T-cell (primary cell): ENCODE measurements at regions not wholly inside any gene's neighbourhood (a gene's known extent, or its start where the extent isn't known, plus 50 kb on each side); places are given as distances from the start of the nearest gene placed in this dataset.
A peak's percentile ranks its signal among the peaks of the same experiment; 100 is the strongest.

Source experiments
- ATAC-seq, 4 experiments: fragments of 200-7000 bp in 3 of 4; fragments of 150-1000 bp in 1 of 4; cut with Tn5 transposase; replicated peaks in 1 of 4; 1 replicate in 3 of 4; 2 replicates in 1 of 4; pipeline ENCODE4 v1.10.0; 2021; ENCODE audit warnings: moderate library complexity in 3 of 4, mild to moderate bottlenecking in 2 of 4, moderate number of reproducible peaks in 1 of 4
- CTCF ChIA-PET, 2 donors: fragments of 300-600 bp; sonication (Branson Sonifier 250); formaldehyde crosslinking; loops; one replicate each; lab custom pipeline; 2022; ENCODE audit warnings: antibody characterized with exemption in 2 of 2; lab: Charles Lee
- POLR2A ChIA-PET, 2 donors: fragments of 300-600 bp; sonication (Branson Sonifier 250); formaldehyde crosslinking; loops; one replicate each; lab custom pipeline; 2022; ENCODE audit warnings: antibody characterized with exemption in 2 of 2; lab: Charles Lee
- DNase-seq, 35 experiments: peaks; one replicate each; pipeline versions ENCODE4 v3.0.0 to v3.0.0-alpha.2; 2013 to 2023
- H3K27ac ChIP-seq: one replicate; pipeline ENCODE4 v1.5.1; 2013; ENCODE audit warnings: low read length
- H3K27me3 ChIP-seq, 2 experiments: replicated peaks in 1 of 2; 1 replicate in 1 of 2; 2 replicates in 1 of 2; pipeline versions ENCODE4 v1.6.1 to v1.7.0; 2013; ENCODE audit warnings: low read length in 1 of 2, mixed read lengths in 1 of 2; ENCODE audit not compliant: control insufficient read depth in 2 of 2, insufficient read depth in 2 of 2; ENCODE audit errors: extremely low read depth in 1 of 2
- H3K36me3 ChIP-seq, 2 donors: 1 replicate in 1 of 2; 2 replicates in 1 of 2; pipeline versions ENCODE4 v1.6.1 to v1.7.0; 2013; ENCODE audit warnings: low read length in 1 of 2; ENCODE audit not compliant: control insufficient read depth in 2 of 2, insufficient read depth in 1 of 2; ENCODE audit errors: extremely low read depth in 1 of 2
- H3K4me1 ChIP-seq, 2 experiments: 1 replicate in 1 of 2; 2 replicates in 1 of 2; pipeline versions ENCODE4 v1.6.1 to v1.7.0; 2013; ENCODE audit warnings: low read length in 2 of 2, mixed read lengths in 1 of 2; ENCODE audit not compliant: insufficient read depth in 2 of 2, control insufficient read depth in 1 of 2; ENCODE audit errors: extremely low read depth in 1 of 2
- H3K4me3 ChIP-seq, 2 donors: 1 replicate in 1 of 2; 2 replicates in 1 of 2; pipeline versions ENCODE4 v1.5.1 to v1.7.0; 2013; ENCODE audit warnings: mild to moderate bottlenecking in 2 of 2, low read length in 1 of 2, moderate library complexity in 1 of 2; ENCODE audit not compliant: control insufficient read depth in 1 of 2; ENCODE audit errors: extremely low read depth in 1 of 2
- H3K9me3 ChIP-seq: 2 replicates; pipeline ENCODE4 v1.7.0; 2013
- H3K27ac Mint-ChIP-seq, 2 donors: one replicate each; pipeline ENCODE4 v1.8.0; 2020 to 2021; ENCODE audit warnings: mild to moderate bottlenecking in 2 of 2, mixed read lengths in 2 of 2
- H3K27me3 Mint-ChIP-seq, 2 donors: one replicate each; pipeline ENCODE4 v1.8.0; 2021 to 2022; ENCODE audit warnings: mixed read lengths in 2 of 2
- H3K36me3 Mint-ChIP-seq: one replicate; pipeline ENCODE4 v1.8.0; 2021; ENCODE audit warnings: mixed read lengths
- H3K4me1 Mint-ChIP-seq, 3 donors: one replicate each; pipeline ENCODE4 v1.8.0; 2020 to 2022; ENCODE audit warnings: mixed read lengths in 3 of 3, mild to moderate bottlenecking in 1 of 3
- H3K4me3 Mint-ChIP-seq, 3 donors: one replicate each; pipeline ENCODE4 v1.8.0; 2020 to 2022; ENCODE audit warnings: mild to moderate bottlenecking in 3 of 3, mixed read lengths in 3 of 3, moderate library complexity in 3 of 3
- H3K9me3 Mint-ChIP-seq, 3 donors: one replicate each; pipeline ENCODE4 v1.8.0; 2020 to 2022; ENCODE audit warnings: mixed read lengths in 3 of 3
- WGBS: methylation state at CpG from one replicate; pipeline ENCODE4 v1.1.5; 2013; ENCODE audit warnings: missing lambda C conversion rate; ENCODE audit not compliant: insufficient coverage; 5-methylcytosine and 5-hydroxymethylcytosine counted together

DNA sequence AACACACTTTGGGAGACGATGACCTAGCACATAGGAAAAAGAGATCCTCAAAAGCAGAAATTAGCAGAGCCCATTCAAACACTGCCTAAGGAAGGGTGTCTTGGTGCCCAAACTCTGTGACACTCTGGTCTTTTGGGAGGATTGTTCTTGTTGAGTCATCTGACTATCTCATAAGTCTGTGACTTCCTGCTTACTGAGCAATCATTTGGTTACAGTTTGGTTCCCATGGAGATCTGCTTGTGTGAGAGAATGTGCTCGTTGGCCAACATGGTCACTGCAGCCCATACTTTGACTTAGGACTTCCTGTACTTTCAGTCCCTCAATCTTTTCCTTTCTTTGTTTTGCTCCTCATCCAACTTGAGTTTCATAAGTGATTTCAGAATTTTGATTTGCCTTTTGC, 602.9 kb downstream of the NYAP2 start:
- peak in 1 of 35 experiments; percentile 2 for DNase-seq
- H3K9me3 ChIP-seq = no peaks in the 10 kb centered on the region
- Mint-ChIP-seq H3K36me3 (no peaks in the 10 kb centered on the region), H3K9me3 (peaks cover 0 to 3% (median 0%) of the 10 kb centered on the region in 3 donors), H3K27me3 (peaks cover 0 to 4% of the 10 kb centered on the region in 2 donors), H3K4me3 (no peak overlapping the region), H3K27ac (no peak overlapping the region), H3K4me1 (no peaks in the 10 kb centered on the region)
- no peaks in the 10 kb centered on the region for H3K27me3 ChIP-seq
- no peaks in the 10 kb centered on the region for H3K36me3 ChIP-seq
- WGBS = 100% methylated on average over 1 of the region's 2 CpGs
- no peaks in the 10 kb centered on the region for H3K4me1 ChIP-seq
- ATAC-seq = no peak
- H3K4me3 ChIP-seq = no peak overlapping the region
- ChIA-PET CTCF (no interaction called here), POLR2A (interaction anchor here in 1 of 2 donors (0.6 kb wide), 1 partner anchor 523 kb away, joined by 3 read pairs; no protein-coding TSS in a partner anchor)
- H3K27ac ChIP-seq = no peak overlapping the region

DNA sequence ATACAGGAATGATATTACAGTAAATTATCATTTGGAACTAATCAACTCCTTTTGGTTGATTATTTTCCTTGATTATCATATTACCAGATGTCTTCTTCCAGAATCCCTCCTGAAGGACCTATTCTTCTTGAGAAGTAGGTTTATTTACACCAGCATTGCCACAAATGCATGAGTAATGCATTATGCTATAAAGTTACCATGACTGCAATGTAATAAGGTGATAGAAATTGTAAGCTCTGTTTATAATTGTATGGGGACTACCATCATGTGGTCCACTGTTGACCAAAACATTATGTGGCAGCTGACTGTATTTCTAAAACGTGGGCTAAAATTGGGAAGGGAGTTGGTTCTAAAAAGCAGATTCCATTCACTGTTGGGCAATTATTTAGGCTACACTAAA, 602.2 kb downstream of the NYAP2 start:
- H3K4me3 Mint-ChIP-seq = no peak overlapping the region
- H3K27me3 Mint-ChIP-seq = peaks cover 0 to 4% of the 10 kb centered on the region in 2 donors
- H3K36me3 Mint-ChIP-seq = no peaks in the 10 kb centered on the region
- no peak overlapping the region for H3K4me3 ChIP-seq
- ATAC-seq (no peak), DNase-seq (no peak)
- ChIA-PET CTCF (no interaction called here), POLR2A (interaction anchor here in 1 of 2 donors (0.6 kb wide), 1 partner anchor 524 kb away, joined by 3 read pairs; no protein-coding TSS in a partner anchor)
- H3K9me3 Mint-ChIP-seq = peaks cover 0 to 3% (median 0%) of the 10 kb centered on the region in 3 donors
- WGBS = no CpG with 5 or more reads among the region's 1 CpG
- H3K27ac ChIP-seq = no peak overlapping the region
- H3K4me1 Mint-ChIP-seq = no peaks in the 10 kb centered on the region
- no peak overlapping the region for H3K27ac Mint-ChIP-seq
- no peaks in the 10 kb centered on the region for H3K27me3 ChIP-seq
- H3K4me1 ChIP-seq = no peaks in the 10 kb centered on the region
- no peaks in the 10 kb centered on the region for H3K36me3 ChIP-seq
- H3K9me3 ChIP-seq = no peaks in the 10 kb centered on the region

GRCh38 chr2:225999692-226000091, 600.2 kb downstream of the NYAP2 start:
- Histone ChIP-seq H3K4me1 (no peaks in the 10 kb centered on the region), H3K36me3 (no peaks in the 10 kb centered on the region), H3K27me3 (no peaks in the 10 kb centered on the region), H3K9me3 (no peaks in the 10 kb centered on the region), H3K4me3 (no peak overlapping the region), H3K27ac (no peak overlapping the region)
- H3K4me3 Mint-ChIP-seq = no peak overlapping the region
- DNase-seq (no peak), ATAC-seq (no peak)
- H3K27ac Mint-ChIP-seq = no peak overlapping the region
- H3K4me1 Mint-ChIP-seq = no peaks in the 10 kb centered on the region
- no peaks in the 10 kb centered on the region for H3K36me3 Mint-ChIP-seq
- no peaks in the 10 kb centered on the region for H3K27me3 Mint-ChIP-seq
- CTCF ChIA-PET = no interaction called here
- no CpG with 5 or more reads among the region's 2 CpGs for WGBS
- POLR2A ChIA-PET = no interaction called here
- no peaks in the 10 kb centered on the region for H3K9me3 Mint-ChIP-seq

DNA sequence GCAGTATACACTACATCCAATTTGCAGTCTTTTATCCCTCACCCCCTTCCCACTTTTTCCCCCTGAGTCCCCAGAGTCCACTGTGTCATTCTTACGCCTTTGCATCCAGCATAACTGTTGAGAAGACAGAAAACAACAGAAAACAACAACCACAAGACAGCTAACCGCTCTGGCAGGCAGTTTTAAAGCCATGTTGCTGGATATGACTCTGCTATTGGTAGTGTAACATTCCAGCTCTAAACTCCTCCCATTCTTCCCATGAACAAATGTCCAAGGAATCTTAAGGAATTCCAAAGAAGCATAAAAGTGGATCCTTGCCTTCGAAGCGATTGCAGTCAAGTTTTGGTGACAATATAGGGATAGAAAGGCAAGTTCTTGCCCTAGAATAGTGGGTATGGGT, 599.1 kb downstream of the NYAP2 start:
- DNase-seq = no peak
- Histone ChIP-seq H3K27ac (no peak overlapping the region), H3K36me3 (no peaks in the 10 kb centered on the region), H3K9me3 (no peaks in the 10 kb centered on the region), H3K4me1 (no peaks in the 10 kb centered on the region), H3K4me3 (no peak overlapping the region), H3K27me3 (no peaks in the 10 kb centered on the region)
- H3K27ac Mint-ChIP-seq = no peak overlapping the region
- WGBS = no CpG with 5 or more reads among the region's 4 CpGs
- no peaks in the 10 kb centered on the region for H3K27me3 Mint-ChIP-seq
- H3K9me3 Mint-ChIP-seq = no peaks in the 10 kb centered on the region
- H3K4me1 Mint-ChIP-seq = no peaks in the 10 kb centered on the region
- CTCF ChIA-PET = no interaction called here
- POLR2A ChIA-PET = no interaction called here
- no peaks in the 10 kb centered on the region for H3K36me3 Mint-ChIP-seq
- no peak overlapping the region for H3K4me3 Mint-ChIP-seq
- no peak for ATAC-seq

DNA sequence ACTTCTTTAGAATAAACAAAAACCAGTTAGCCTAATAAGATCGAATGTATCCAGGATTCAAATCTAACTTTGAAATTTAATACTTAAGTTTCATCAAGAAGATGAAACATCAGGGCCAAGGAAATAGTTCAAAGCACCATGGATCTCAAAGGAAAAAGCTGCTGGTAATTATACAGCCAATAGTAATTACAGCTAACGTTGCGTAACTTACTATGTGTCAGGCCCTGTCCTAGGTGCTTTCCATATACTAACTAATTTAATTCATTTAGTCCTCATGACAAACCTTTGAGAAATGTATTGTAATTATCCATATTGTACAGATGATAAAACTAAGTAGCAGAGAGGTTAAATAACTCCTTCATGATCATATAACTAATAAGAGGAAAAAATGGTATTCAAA, 598.6 kb downstream of the NYAP2 start:
- Histone ChIP-seq H3K36me3 (no peaks in the 10 kb centered on the region), H3K9me3 (no peaks in the 10 kb centered on the region), H3K4me3 (no peak overlapping the region), H3K27ac (no peak overlapping the region), H3K4me1 (no peaks in the 10 kb centered on the region), H3K27me3 (no peaks in the 10 kb centered on the region)
- DNase-seq (no peak), ATAC-seq (no peak)
- no CpG with 5 or more reads among the region's 3 CpGs for WGBS
- POLR2A ChIA-PET = no interaction called here
- Mint-ChIP-seq H3K27ac (no peak overlapping the region), H3K9me3 (no peaks in the 10 kb centered on the region), H3K36me3 (no peaks in the 10 kb centered on the region), H3K4me1 (no peaks in the 10 kb centered on the region), H3K27me3 (no peaks in the 10 kb centered on the region), H3K4me3 (no peak overlapping the region)
- CTCF ChIA-PET = no interaction called here

DNA sequence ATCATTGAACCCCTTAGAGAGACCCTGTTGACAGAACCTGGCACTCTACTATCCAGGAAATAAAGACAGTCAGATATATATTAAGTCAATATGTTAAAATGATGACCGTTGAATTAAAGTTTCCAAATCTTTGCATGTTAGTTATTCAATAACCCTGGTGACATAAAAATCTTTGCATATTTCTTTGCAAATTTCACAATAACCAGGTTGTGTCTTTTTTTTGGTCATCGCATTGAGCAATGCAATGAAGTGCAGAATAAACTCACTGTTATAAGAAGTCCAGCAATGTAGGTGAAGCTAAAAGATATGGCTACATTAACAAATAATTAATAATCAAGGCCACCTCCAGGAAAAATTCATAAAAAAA, 596.9 kb downstream of the NYAP2 start:
- Mint-ChIP-seq H3K9me3 (no peaks in the 10 kb centered on the region), H3K27me3 (no peaks in the 10 kb centered on the region), H3K4me1 (no peaks in the 10 kb centered on the region), H3K4me3 (no peak overlapping the region), H3K27ac (no peak overlapping the region), H3K36me3 (no peaks in the 10 kb centered on the region)
- H3K27me3 ChIP-seq = no peaks in the 10 kb centered on the region
- ATAC-seq (no peak), DNase-seq (no peak)
- whole genome bisulfite sequencing = no CpG with 5 or more reads among the region's 2 CpGs
- no peaks in the 10 kb centered on the region for H3K36me3 ChIP-seq
- H3K9me3 ChIP-seq = no peaks in the 10 kb centered on the region
- no peak overlapping the region for H3K4me3 ChIP-seq
- ChIA-PET CTCF (interaction anchor here in 1 of 2 donors (0.7 kb wide), 1 partner anchor 119 kb away, joined by 3 read pairs; no protein-coding TSS in a partner anchor), POLR2A (no interaction called here)
- no peaks in the 10 kb centered on the region for H3K4me1 ChIP-seq
- no peak overlapping the region for H3K27ac ChIP-seq
